Stimulated activated naive B cell treated with anti-CD40 and anti-IgM and Interleukin-4, amounts not matched to agents 10 μg/mL and 1 μg/mL and 100 μg/mL, for 72 hours (primary cell): ENCODE measurements at regions not wholly inside any gene's neighbourhood (a gene's known extent, or its start where the extent isn't known, plus 50 kb on each side); places are given as distances from the start of the nearest gene placed in this dataset.

Experiments
- ATAC-seq, 2 donors: fragments of 150-1000 bp; cut with Tn5 transposase; replicated peaks; 2 replicates each; pipeline ENCODE4 v1.10.0; 2021; ENCODE audit warnings: moderate library complexity in 1 of 2
- DNase-seq: peaks from one replicate; pipeline ENCODE4 v3.0.0; 2021
- H3K27ac Mint-ChIP-seq: one replicate; pipeline ENCODE4 v1.8.0; 2022; ENCODE audit warnings: mild to moderate bottlenecking, mixed read lengths
- H3K27me3 Mint-ChIP-seq, 2 donors: one replicate each; pipeline ENCODE4 v1.8.0; 2022; ENCODE audit warnings: mixed read lengths in 2 of 2
- H3K36me3 Mint-ChIP-seq, 2 donors: one replicate each; pipeline ENCODE4 v1.8.0; 2022; ENCODE audit warnings: mixed read lengths in 2 of 2, mild to moderate bottlenecking in 1 of 2
- H3K4me1 Mint-ChIP-seq, 2 donors: one replicate each; pipeline ENCODE4 v1.8.0; 2022; ENCODE audit warnings: mixed read lengths in 2 of 2, mild to moderate bottlenecking in 1 of 2
- H3K4me3 Mint-ChIP-seq, 2 donors: one replicate each; pipeline ENCODE4 v1.8.0; 2022; ENCODE audit warnings: mild to moderate bottlenecking in 2 of 2, mixed read lengths in 2 of 2, moderate library complexity in 1 of 2
- H3K9me3 Mint-ChIP-seq, 2 donors: one replicate each; pipeline ENCODE4 v1.8.0; 2022; ENCODE audit warnings: mixed read lengths in 2 of 2, mild to moderate bottlenecking in 1 of 2

GRCh38 chr4:137676357-137676998 is 144.2 kb upstream of the PCDH18 start:
- no peaks in the 10 kb centered on the region for H3K27me3 Mint-ChIP-seq
- no peak overlapping the region for H3K4me3 Mint-ChIP-seq
- H3K27ac Mint-ChIP-seq, result no peak overlapping the region
- peaks cover 0 to 3% of the 10 kb centered on the region in 2 donors for H3K9me3 Mint-ChIP-seq
- ATAC-seq (no peak), DNase-seq (no peak)
- no peaks in the 10 kb centered on the region for H3K4me1 Mint-ChIP-seq
- no peaks in the 10 kb centered on the region for H3K36me3 Mint-ChIP-seq

DNA sequence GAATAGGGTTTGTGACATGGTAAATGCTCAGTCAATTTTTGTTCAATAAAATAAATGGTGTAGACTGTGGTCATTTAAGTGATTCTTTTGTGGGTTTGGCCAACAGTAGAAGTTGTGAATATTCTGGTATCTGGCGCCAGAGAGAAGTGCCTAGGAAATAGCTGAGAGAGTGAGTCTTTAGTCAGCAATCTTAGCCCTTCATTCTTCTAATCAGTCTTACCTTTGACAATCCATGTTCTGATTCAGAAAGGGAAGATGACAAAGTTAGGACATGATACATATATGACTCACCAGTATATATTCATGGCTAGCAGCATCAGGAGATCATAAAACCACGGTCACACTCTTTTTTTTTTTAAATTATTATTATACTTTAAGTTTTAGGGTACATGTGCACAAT is 141.8 kb upstream of the PCDH18 start:
- Mint-ChIP-seq H3K27me3 (no peaks in the 10 kb centered on the region), H3K36me3 (no peaks in the 10 kb centered on the region), H3K4me1 (no peaks in the 10 kb centered on the region), H3K27ac (no peak overlapping the region), H3K9me3 (peaks cover 0 to 4% of the 10 kb centered on the region in 2 donors), H3K4me3 (no peak overlapping the region)
- DNase-seq (no peak), ATAC-seq (no peak)

DNA sequence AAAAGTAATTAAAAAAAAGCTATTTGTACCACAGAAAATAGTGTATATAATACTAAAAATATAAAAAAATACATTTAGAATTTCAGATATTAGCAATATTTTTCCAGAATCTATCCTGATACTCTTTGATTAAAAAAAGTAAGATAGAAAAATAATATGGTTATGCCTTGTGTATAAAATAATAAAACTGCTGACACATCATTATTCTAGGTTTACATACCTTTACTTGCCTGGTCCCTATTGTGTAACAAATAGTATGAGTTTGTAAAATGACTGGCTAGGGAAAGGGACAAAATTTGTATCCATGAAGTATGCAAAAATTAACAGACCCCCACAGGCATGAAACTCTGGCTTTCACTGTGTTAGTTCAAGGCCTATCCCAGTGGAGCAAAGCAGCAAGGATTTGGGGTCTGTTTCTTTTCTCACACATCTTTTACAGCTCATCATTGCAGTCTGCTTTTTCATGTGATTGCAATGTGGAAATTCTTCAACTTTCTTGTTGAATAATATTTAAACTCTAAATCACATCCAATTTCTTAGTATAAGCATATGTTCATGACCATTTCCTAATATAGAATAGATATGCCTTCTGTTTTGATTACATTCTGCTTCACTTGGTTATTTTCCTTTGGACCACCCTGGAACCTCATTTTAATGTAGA is 136.7 kb upstream of the PCDH18 start:
- no peaks in the 10 kb centered on the region for H3K4me1 Mint-ChIP-seq
- H3K36me3 Mint-ChIP-seq, result no peaks in the 10 kb centered on the region
- no peak overlapping the region for H3K27ac Mint-ChIP-seq
- DNase-seq (no peak), ATAC-seq (no peak)
- peaks cover 0 to 1% of the 10 kb centered on the region in 2 donors for H3K9me3 Mint-ChIP-seq
- H3K27me3 Mint-ChIP-seq, result no peaks in the 10 kb centered on the region
- no peak overlapping the region for H3K4me3 Mint-ChIP-seq

DNA sequence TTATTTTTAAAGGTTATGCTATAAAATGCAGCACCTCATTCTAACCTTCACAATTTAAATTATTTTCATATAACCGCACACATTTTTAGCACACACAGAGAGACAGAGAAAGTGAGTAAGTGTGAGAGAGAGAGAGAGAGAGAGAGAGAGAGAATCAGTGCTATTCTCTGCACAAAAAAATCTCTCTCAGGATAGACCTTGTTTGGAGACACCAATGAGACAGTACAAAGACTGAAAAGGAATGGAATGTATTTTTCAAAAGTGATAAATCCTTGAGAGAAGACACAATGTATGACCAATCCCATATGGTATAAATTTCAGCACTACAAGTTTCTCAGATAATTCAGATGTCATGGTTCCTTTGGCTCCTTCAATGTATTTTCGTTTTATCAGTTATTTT is 132.1 kb upstream of the PCDH18 start:
- DNase-seq, result no peak
- H3K4me3 Mint-ChIP-seq, result no peak overlapping the region
- ATAC-seq, result no peak
- H3K27ac Mint-ChIP-seq, result no peak overlapping the region
- no peaks in the 10 kb centered on the region for H3K27me3 Mint-ChIP-seq
- H3K4me1 Mint-ChIP-seq, result no peaks in the 10 kb centered on the region
- peaks cover 0 to 3% of the 10 kb centered on the region in 2 donors for H3K9me3 Mint-ChIP-seq
- no peaks in the 10 kb centered on the region for H3K36me3 Mint-ChIP-seq

DNA sequence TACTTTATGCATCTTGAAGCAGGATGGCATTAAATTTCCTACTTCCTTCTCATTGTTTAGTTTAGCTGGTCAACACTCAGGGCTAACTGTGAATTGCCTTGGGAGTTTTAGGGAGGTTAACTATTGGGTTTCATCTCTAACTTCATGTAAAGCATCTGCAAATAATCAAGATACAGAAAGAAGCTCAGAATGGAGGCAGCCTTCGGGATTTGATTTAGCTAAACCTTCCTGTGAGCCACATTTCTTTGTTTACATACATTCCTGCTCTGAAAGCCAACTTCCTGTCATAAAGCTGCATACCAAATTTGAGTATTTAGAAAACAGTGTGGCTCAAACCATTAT is 131.7 kb upstream of the PCDH18 start:
- Mint-ChIP-seq H3K27ac (no peak overlapping the region), H3K36me3 (no peaks in the 10 kb centered on the region), H3K4me1 (no peaks in the 10 kb centered on the region), H3K4me3 (no peak overlapping the region), H3K27me3 (no peaks in the 10 kb centered on the region), H3K9me3 (peaks cover 0 to 3% of the 10 kb centered on the region in 2 donors)
- no peak for DNase-seq
- ATAC-seq, result no peak

DNA sequence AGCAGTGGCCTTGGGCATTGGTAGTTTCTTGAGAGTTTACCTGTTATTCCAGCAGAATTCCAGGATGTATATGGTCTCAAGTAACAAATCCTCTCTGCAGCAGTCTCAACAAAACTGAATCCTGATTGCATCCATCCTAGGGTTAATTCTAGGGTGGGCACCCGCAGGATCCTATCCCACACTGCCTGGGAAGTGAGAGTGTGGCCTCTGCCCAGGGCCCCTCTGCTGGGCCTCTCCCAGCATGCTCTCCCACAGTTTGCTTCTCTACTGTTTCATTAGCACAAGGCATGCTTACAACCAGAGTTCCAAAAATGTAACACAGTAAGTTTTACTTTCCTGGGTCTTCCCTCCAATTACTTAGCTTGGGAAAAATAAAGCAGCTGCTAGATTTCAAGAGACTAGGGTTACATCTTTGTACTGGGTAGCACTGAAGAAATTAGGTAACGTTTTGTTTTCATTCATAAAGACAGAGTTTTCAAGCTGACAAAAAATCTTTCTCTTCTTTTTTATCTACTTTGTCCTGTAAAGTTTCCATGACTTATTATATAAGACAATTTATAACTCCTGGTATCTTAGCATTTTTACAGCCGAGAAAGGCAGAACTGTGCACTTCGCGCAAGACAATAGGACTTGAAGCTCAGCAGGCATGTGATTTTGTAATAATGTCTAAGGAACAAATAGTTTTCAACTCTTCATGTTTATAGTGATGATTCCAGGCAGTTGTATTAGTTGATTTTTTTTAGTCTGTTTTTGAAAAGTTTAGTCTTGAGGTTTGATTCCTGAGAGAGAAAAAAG is 131.2 kb upstream of the PCDH18 start:
- Mint-ChIP-seq H3K36me3 (no peaks in the 10 kb centered on the region), H3K9me3 (peaks cover 0 to 3% of the 10 kb centered on the region in 2 donors), H3K27me3 (no peaks in the 10 kb centered on the region), H3K4me3 (no peak overlapping the region), H3K4me1 (no peaks in the 10 kb centered on the region), H3K27ac (no peak overlapping the region)
- no peak for ATAC-seq
- no peak for DNase-seq

DNA sequence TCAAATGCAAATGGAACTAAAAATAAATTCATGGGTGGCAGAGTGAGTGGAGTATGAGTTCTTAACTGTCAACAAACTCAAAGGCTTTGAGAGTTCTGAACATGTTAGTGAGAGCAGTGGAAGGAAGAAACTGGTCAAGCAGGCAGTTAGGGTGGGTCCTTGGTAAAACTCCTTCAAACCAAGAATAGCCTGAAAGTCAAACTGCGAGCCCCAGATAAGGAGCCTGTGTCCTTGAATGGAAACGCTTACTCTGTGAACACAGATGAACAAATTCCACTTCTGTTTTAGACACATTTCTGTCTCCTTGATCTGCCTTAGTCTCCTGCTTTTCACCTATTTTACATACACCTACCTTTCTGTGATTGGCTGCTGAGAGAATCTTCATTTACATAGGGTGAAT is 129.4 kb upstream of the PCDH18 start:
- Mint-ChIP-seq H3K27me3 (no peaks in the 10 kb centered on the region), H3K27ac (no peak overlapping the region), H3K4me3 (no peak overlapping the region), H3K4me1 (no peaks in the 10 kb centered on the region), H3K36me3 (no peaks in the 10 kb centered on the region), H3K9me3 (peaks cover 0 to 3% of the 10 kb centered on the region in 2 donors)
- DNase-seq (no peak), ATAC-seq (no peak)

- no peak for DNase-seq
- Mint-ChIP-seq H3K9me3 (peaks cover 0 to 3% of the 10 kb centered on the region in 2 donors), H3K27me3 (no peaks in the 10 kb centered on the region), H3K27ac (no peak overlapping the region), H3K4me1 (no peaks in the 10 kb centered on the region), H3K4me3 (no peak overlapping the region), H3K36me3 (no peaks in the 10 kb centered on the region)
- no peak for ATAC-seq
These were observed 127.9 kb upstream of the PCDH18 start for GRCh38 chr4:137660211-137660610.

DNA sequence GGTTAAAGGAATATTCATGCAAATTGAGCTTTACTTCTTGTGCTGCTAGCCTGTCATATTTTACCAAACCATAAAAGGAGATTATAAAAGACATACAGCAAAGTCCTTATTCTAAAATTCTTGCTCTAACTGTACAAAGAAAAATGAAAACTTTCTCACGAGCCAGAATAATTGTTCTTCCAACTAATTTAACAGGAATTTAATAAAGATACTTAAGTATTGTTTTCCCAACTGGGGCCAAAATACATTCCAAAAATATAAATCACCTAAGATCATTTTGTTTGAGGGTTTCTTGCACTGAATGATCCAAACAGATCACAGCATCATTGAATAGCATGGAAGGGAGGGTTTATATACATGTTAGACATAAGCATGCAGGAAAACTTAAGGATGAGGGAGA is 127.1 kb upstream of the PCDH18 start:
- H3K4me3 Mint-ChIP-seq, result no peak overlapping the region
- no peak overlapping the region for H3K27ac Mint-ChIP-seq
- DNase-seq (no peak), ATAC-seq (no peak)
- no peaks in the 10 kb centered on the region for H3K36me3 Mint-ChIP-seq
- no peaks in the 10 kb centered on the region for H3K27me3 Mint-ChIP-seq
- H3K4me1 Mint-ChIP-seq, result no peaks in the 10 kb centered on the region
- peaks cover 0 to 3% of the 10 kb centered on the region in 2 donors for H3K9me3 Mint-ChIP-seq

DNA sequence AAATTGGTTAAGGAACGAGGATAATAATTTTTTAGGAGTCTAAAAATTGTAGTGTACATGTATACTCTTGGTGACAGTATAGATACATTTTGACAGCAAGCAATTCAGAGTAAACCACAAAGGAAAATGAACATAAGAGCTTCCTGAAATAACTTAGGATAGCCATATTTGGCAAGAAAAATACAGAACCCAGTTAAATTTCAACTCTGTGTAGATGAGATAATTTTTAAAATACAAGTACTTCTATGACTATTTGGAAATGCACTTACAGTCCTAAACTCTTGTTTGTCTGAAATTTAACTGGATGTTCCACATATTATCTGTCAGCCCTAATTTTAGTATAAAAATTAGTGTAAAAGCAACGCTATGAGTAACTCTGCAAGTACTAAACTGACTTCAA is 124.4 kb upstream of the PCDH18 start:
- no peaks in the 10 kb centered on the region for H3K27me3 Mint-ChIP-seq
- ATAC-seq, result no peak
- no peak for DNase-seq
- H3K9me3 Mint-ChIP-seq, result peaks cover 0 to 3% of the 10 kb centered on the region in 2 donors
- no peak overlapping the region for H3K4me3 Mint-ChIP-seq
- no peak overlapping the region for H3K27ac Mint-ChIP-seq
- H3K36me3 Mint-ChIP-seq, result no peaks in the 10 kb centered on the region
- H3K4me1 Mint-ChIP-seq, result no peaks in the 10 kb centered on the region

DNA sequence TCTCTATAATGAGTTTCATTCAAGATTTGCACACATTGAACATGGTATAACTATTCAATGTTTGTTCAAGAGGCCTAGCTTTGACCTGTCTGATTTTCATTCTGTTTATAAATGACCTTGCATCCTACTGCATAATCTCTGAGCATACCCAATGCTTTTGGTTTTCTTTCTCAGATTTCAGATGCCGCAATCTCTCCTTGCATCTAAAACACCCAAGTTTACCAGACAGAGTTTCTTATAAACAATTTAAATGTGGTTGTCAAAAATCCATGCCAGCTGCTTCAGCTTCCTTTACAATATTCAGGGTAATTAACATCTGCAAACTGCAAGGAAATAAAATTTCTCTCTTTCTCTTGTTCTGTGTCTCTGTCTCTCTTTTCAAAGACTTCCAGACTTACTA is 123.0 kb upstream of the PCDH18 start:
- no peak overlapping the region for H3K4me3 Mint-ChIP-seq
- H3K4me1 Mint-ChIP-seq, result no peaks in the 10 kb centered on the region
- H3K36me3 Mint-ChIP-seq, result no peaks in the 10 kb centered on the region
- no peak for DNase-seq
- no peaks in the 10 kb centered on the region for H3K27me3 Mint-ChIP-seq
- ATAC-seq, result no peak
- peaks cover 0 to 1% of the 10 kb centered on the region in 2 donors for H3K9me3 Mint-ChIP-seq
- no peak overlapping the region for H3K27ac Mint-ChIP-seq

- no peaks in the 10 kb centered on the region for H3K4me1 Mint-ChIP-seq
- DNase-seq, result no peak
- no peak for ATAC-seq
These were observed 118.8 kb upstream of the PCDH18 start for GRCh38 chr4:137651128-137651527.

GRCh38 chr4:137649711-137650450 is 117.6 kb upstream of the PCDH18 start:
- Mint-ChIP-seq H3K4me3 (no peak overlapping the region), H3K9me3 (peaks cover 0 to 1% of the 10 kb centered on the region in 2 donors), H3K27me3 (no peaks in the 10 kb centered on the region), H3K4me1 (no peaks in the 10 kb centered on the region), H3K36me3 (no peaks in the 10 kb centered on the region), H3K27ac (no peak overlapping the region)
- DNase-seq, result no peak
- no peak for ATAC-seq

More at GRCh38 chr4:137651128-137651527, 118.8 kb upstream of the PCDH18 start:
- H3K4me3 Mint-ChIP-seq, result no peak overlapping the region
- H3K9me3 Mint-ChIP-seq, result peaks cover 0 to 1% of the 10 kb centered on the region in 2 donors
- no peaks in the 10 kb centered on the region for H3K27me3 Mint-ChIP-seq
- no peaks in the 10 kb centered on the region for H3K36me3 Mint-ChIP-seq
- no peak overlapping the region for H3K27ac Mint-ChIP-seq

DNA sequence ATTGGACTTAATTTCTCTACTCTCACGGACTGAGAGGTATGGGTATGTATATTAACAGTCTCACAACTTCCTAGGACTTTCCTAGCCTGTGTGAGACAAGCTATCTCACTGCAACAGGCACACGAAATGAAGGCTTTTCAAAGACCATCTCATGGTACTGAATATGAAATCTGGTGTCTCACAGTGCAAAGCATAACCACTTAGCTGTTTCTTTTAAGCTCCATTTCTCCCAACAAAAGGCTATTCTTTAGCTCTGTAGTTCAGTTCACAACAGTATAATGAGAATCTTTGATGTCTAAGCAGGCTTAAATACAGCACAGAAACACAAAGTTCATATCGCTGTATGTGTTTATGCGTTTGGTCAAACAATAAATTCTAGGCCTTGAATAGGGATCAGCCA is 116.2 kb upstream of the PCDH18 start:
- ATAC-seq (no peak), DNase-seq (no peak)
- Mint-ChIP-seq H3K36me3 (no peaks in the 10 kb centered on the region), H3K4me1 (no peaks in the 10 kb centered on the region), H3K9me3 (no peaks in the 10 kb centered on the region), H3K27ac (no peak overlapping the region), H3K27me3 (no peaks in the 10 kb centered on the region), H3K4me3 (no peak overlapping the region)
